ENCODE measurements at regions not wholly inside any gene's neighbourhood (a gene's known extent, or its start where the extent isn't known, plus 50 kb on each side); places are given as distances from the start of the nearest gene placed in this dataset.
A peak's percentile ranks its signal among the peaks of the same experiment; 100 is the strongest.
"Not testable (repeated sequence)": the region's sequence is repeated elsewhere in the genome, so short reads cannot be mapped to it uniquely, and the experiment has no call there.

DNA sequence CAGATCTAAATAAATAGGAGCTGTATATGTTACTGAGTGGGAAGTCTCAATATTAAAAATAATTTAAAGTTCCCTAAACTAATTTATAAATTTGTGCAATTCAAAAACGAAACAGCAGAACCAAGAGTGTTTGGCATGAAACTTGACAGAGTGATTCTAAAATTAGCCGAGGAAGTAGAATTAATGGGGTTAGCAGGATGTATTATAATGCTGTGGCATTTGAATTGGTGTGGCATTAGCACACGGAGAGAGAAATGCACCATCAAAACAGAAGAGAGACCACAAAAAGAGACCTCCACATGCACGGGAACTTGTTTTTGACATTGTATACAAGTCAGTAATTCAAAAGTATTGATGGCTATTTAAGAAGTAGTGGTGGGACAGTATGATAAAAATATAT, 366.0 kb upstream of the RGS6 start:
- ATAC-seq (no peak), DNase-seq (no peak)

DNA sequence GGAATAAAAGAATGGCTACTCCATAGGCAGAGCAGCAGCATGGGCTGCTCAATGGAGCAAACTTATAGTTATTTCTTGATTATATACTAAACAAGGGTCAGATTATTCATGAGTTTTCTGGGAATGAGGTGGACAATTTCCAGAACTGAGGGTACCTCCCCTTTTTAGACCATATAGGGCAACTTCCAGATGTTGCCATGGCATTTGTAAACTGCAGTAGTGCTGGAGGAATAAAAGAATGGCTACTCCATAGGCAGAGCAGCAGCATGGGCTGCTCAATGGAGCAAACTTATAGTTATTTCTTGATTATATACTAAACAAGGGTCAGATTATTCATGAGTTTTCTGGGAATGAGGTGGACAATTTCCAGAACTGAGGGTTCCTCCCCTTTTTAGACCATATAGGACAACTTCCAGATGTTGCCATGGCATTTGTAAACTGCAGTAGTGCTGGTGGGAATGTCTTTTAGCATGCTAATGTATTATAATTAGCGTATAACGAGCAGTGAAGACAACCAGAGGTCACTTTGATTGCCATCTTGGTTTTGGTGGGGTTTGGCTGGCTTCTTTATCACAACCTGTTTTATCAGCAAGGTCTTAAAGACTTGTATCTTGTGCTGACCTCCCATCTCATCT, 364.6 kb upstream of the RGS6 start:
- ATAC-seq, DNase-seq: not testable (repeated sequence)

DNA sequence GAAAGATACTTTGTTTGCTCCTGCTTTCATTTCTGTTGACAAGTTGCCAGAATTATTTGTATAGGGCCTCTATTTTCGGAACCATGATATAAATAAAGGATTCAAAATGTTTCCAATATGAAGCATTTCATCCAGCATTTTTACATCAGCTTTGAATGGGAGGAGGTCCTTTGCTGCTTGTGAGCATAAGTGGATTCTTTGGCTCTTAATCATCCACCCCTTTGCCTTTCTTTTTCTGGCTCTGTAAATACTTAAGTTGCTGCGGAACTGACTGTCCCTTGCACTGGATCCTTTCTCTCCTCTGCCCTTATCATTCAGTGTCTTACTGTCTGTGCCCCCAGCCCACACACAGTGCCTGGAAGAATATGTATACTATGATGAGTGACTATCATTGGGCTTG, 357.3 kb upstream of the RGS6 start:
- ATAC-seq = no peak
- DNase-seq = no peak

DNA sequence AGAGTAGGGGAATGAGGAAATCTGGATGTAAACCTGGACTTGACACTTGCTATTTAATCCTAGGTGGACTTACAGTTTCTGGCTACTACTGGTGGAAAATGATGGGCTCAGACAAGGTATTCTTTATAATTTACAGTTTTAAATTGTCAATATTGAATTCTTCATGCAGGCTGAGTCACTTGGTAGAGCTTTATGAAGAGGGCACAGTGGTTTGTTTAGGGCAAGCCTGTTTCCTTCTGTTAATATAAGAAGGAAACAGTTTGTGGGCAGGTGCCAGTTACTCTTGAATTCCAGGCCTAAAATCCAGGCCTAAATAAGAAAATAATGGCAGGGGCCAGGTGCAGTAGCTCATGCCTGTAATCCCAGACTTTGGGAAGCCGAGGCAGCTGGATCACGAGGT, 355.8 kb upstream of the RGS6 start:
- DNase-seq (no peak), ATAC-seq (no peak)

DNA sequence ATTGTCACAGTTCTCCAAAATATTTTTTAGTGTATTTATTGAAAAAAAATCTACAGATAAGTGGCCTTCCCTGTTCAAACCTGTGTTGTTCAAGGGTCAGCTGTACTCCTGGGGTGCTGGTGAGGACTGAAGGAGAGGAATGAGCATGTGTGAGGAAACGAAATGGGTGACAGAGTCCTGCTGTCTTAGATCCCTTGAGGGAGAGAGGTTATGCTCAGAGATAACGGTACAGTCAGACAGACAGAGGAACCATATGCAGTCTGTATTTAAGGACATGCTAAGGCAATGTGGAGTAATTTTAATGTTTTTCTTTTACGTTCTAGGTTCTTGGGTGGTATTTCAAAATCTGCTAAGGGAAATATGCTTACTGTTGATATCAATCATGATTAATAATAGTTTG, 352.9 kb upstream of the RGS6 start:
- DNase-seq = no peak
- ATAC-seq = no peak

DNA sequence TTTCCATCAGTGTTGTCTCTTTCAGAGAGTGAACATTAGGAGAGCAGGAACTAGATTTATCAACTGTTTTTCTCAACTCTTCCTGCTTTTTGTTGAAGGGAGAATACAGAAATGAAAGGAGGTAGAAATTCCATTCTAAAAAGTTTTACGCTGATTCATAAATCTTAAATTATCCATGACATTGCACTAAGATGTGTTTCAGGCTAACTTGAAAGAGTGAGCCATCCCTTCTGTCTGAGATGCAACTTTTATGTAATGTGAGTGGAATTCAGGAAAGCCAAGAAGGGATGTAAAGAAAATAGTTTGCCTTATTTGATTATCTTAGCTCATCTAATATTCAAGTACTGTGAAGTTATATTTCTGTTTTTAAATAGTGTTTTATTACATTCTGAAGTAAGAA, 349.5 kb upstream of the RGS6 start:
- ATAC-seq (no peak), DNase-seq (no peak)

DNA sequence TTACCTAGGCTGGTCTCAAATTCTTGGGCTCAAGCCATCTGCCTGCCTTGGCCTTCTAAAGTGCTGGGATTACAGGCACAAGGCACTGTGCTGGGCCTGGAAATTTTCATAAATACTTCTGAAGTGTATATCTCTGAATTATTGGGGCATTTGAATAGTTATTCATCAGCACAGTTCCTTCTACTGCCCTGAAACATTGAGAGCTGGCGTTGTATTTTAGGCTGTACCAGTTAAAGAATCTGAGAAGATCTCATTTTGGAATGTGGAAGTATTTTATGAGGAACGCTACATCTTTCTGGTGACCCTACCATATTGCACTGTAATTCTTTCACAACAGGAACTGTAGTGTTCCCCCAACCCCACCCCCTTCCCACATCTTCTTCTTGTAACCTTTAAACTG, 349.0 kb upstream of the RGS6 start:
- no peak for ATAC-seq
- DNase-seq = no peak

DNA sequence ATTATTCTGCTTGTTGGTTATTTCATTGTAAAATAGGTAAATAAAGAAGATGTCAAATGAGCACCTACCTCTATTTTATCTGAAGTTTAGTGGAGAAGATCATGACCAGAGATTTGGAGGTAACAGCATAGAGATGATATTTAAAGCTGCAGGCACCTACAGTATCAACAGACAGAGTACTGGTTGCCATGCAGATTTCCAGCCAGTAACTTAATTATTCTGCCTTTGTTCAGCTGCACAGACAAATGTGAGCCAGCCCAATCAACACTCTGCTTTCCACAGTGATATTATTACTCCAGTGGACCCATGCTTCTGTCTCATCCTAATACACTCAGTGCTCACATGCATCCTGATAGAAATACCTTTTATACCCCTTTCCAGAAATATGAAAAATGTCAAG, 348.5 kb upstream of the RGS6 start:
- ATAC-seq (no peak), DNase-seq (no peak)

DNA sequence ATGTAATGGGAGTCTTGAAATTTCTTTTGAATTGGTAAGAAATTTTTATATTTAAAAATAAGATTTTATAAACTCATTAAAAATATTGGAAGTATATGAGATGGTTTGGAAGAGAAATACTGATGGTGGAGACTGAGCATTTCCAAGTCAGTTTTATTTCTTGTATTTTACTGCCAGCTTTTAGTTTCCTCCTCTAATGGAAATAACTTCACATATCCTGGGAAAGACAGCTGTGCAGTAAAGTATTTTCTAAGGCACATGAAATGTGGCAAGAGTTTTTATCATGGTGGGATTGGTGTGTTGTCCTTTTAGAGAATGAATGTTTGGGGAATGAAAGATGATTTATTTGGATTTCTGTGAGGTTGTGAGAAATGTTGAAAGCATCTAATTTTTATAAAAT, 346.9 kb upstream of the RGS6 start:
- ATAC-seq = no peak
- DNase-seq = no peak

DNA sequence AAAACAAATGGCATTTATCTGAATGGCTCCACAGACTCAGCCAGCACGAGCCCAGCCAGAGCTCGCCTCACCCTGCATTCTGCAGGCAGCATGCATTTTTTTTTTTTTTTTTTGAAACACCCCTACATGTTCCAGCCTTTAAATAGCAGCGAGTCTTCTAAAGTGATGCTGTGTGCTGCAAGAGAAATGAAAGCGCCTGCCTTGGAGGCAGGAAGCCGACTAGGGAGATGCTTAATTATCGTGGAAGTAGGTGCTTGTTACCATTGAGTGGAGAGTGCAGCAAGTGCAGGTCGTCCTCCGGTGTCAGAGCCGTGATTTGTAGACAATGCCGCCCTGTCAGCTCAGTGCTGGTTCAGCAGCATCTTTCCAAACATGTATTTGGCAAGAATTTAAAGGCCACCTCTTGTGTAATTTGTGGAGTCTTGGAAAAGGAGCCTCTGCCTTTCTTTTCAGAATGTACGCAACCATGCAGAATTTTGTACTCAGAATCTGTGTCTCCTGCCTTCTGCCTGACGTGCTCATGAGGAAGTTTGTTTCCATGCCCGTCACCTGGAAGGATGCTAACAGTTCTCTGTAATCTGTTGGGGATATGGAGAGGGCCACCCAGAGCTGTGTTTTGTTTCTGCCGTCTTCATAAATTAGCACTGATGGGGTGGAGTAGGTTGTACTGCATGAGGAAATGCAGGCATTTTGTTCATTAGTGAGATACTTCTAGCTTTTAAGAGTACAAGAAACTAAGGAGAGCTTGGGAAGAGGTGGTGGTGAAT, 345.9 kb upstream of the RGS6 start:
- ATAC-seq (no peak), DNase-seq (no peak)

DNA sequence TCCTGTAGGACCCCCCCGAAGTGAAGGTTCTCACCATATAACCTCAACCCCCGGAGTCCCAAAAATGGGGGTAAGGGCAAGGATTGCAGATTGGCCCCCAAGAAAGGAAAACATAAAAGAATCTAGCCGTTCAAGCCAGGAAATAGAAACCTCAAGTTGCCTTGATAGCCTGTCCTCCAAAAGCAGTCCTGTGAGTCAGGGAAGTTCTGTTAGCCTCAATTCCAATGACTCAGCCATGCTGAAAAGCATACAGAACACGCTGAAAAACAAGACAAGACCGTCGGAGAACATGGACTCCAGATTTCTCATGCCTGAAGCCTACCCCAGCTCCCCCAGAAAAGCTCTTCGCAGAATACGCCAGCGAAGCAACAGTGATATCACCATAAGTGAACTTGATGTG, 344.2 kb upstream of the RGS6 start:
- DNase-seq (no peak), ATAC-seq (no peak)

DNA sequence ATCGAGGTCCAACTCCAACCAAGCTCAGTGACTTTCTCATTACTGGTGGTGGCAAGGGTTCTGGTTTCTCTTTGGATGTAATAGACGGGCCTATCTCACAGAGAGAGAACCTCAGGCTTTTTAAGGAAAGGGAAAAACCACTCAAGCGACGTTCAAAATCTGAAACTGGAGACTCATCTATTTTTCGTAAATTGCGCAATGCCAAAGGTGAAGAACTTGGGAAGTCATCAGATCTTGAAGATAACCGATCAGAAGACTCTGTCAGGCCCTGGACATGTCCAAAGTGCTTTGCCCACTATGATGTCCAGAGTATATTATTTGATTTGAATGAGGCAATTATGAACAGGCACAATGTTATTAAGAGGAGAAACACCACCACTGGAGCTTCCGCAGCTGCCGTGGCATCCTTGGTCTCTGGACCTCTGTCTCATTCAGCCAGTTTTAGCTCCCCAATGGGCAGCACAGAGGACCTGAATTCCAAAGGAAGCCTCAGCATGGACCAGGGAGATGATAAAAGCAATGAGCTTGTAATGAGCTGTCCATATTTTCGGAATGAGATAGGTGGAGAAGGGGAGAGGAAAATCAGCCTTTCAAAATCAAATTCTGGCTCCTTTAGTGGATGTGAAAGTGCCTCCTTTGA, 343.5 kb upstream of the RGS6 start:
- DNase-seq (no peak), ATAC-seq (no peak)

DNA sequence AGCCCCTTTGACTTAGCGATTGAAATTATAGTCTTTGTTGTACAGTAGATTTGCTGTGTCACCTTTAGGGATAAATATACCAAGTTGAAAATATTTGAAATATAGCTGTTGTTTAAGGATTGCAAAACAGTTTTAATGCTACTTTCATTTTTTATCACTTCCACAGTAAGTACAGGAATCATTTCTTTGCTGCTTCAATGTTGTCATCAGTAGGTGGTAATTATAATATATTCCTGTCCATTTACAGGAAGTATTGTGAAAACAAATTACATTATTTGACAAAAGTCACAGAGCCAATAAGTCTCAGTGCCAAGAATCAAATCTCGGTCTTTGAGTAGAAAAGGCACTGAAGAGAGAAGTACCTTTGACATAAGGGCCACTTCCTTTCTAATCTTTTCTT, 342.6 kb upstream of the RGS6 start:
- ATAC-seq (no peak), DNase-seq (no peak)

DNA sequence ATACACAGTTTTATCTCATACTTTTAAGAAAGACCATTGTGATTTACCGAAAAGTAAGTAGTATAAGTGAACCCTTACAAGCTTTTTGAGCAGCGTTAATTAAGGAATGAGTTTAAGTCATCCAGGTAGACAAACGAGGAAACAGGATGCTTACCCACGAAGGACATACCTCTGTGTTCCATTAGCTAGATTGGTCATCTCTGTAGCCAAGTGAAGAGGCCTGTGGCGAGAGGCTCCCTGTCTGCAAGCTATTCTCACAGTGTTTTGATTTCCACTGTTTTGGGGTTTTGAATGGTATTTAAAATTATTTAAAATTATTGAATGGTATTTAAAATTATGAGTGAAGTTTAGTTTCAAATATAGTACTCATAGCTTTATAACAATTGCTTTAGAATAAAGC, 342.1 kb upstream of the RGS6 start:
- no peak for DNase-seq
- no peak for ATAC-seq

DNA sequence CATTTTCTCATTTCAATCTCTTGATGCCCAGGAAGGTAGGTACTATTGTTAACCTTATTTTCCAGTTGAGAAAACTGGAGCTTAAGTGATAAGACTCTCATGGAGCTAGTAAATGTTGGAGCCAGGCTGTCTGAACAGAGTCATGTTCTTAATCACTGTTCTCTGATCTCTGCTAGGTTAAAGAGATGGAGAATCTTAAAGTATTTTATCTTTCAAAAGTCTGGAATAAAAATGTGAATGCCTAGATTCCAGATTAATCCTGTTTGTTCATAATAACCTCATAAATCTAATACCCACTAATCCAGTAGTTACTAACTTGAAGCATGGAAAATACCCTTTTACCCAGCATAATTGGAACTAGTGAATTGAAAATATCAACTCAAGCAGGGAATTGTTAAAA, 341.0 kb upstream of the RGS6 start:
- DNase-seq (no peak), ATAC-seq (no peak)

DNA sequence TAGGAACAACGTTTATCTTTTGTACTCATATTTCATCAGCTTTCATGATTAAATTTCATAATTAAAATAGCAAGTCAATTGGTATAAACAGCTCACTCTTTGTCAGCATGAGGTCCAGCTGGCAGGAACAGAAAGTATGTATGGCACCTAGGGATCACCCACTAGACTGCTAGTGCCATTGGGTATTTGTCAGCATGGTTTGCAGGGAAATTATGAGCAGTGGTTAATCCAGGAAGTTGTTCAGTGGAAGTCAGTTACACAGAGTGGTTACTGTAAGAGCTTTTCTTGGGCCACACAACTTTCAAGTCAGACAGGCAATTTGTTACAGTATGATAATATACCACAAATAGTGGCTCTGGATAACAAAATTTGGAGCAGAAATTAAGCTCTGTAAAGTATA, 340.3 kb upstream of the RGS6 start:
- ATAC-seq (peak; percentile 90), DNase-seq (no peak)

DNA sequence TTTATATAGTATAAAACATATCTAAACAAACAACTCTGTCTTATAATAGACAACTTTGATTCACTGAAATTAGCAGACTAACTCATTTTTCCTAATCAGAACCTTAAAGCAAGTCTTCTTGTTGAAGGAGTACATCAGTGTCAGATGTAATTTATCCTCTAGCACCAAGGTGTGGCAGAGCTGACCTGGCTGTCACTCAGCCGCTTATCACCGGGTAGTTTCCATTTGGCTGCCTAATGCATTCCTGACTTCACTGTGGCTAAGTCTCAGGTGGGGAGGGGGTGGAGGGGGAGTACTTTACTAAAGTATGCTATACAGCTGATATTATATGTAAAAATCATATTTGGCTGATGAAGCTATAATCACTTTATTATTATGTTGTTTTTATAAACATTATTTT, 339.9 kb upstream of the RGS6 start:
- no peak for ATAC-seq
- no peak for DNase-seq

DNA sequence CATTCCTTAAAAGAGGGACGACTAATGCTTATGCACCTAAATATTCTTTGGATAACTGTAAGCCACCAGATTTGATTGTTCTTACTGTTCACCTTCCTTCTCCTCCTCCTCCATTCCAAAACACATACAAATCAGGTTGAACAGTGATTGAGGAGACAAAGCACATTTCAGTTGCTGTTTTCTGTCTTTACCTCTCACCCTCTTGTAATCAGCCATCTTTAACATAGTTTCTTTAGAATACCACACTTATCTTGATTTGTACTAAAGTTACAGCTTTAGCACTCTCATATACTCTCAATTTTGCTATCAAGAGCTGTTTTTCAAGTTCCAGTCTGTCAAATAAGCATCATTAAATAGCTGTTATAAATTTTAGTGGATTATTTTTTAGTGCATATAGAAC, 338.3 kb upstream of the RGS6 start:
- no peak for DNase-seq
- ATAC-seq = no peak

DNA sequence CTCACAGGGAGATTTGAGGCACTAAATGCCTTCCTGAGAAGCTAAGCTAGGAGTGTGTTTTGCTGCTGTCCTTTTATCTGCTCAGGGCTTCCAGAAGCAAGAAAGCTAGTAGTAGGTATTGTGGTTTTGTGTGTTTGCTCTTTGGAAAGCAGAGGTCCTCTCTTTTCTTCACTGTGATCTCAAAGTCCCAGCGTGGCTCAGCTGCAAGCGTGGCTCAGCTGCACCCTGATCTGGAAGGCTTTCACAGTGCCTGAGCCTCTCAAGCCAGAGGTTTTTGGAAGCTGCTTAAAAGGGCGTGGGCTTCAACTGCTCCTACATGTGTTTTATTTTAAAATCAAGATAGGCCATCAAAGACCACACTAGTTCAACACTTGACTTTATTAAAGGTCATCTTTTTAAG, 337.4 kb upstream of the RGS6 start:
- DNase-seq (peak; percentile 19), ATAC-seq (peak; percentile 50)

DNA sequence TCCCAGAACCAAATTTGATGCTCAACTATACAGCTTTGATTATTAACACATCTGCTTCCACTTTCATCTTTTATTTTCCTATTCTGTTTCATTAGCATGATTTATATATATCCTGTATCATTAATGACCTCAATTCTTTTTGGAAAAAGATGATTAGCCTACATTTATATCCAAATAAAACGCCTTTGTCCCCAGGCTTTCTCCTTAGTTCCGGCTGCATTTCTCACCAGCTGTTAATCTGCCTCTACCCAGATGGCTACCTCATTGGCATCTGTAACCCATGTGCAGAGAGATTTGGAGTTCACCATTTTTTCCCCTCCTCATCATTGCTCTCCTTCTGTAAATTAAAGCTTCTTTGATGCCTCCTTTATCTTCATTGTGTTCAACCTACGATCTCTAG, 336.8 kb upstream of the RGS6 start:
- no peak for DNase-seq
- no peak for ATAC-seq

DNA sequence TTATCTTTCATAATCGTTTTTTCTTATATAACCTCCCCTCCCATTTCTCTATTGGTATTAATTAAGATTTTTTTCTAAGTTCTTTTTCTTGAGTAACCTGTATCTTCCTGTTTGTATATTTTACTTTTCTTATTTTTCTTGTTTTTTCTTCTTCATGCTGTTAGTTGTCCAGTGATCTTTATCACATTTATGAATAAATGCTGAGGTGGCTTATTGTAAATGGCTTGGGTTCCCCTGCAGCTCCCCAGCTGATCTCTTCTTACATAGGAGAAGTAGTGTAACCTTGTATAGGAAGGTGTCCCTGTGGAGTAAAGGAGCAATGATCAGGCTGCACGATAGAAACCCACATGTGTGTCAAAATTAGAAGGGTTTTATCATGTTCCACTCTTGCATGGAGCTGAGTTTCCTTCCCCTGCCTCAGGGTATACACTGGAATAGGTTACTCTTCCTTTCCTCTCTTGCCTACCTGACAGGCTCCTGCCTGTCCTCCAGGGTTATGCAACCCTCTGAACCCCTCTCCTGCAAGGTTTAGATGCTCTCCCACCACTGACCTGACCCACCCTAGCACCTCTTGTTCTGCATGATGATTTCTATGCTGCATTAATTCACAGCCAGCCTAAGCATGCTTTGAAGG, 334.8 kb upstream of the RGS6 start:
- ATAC-seq = no peak
- DNase-seq = no peak

DNA sequence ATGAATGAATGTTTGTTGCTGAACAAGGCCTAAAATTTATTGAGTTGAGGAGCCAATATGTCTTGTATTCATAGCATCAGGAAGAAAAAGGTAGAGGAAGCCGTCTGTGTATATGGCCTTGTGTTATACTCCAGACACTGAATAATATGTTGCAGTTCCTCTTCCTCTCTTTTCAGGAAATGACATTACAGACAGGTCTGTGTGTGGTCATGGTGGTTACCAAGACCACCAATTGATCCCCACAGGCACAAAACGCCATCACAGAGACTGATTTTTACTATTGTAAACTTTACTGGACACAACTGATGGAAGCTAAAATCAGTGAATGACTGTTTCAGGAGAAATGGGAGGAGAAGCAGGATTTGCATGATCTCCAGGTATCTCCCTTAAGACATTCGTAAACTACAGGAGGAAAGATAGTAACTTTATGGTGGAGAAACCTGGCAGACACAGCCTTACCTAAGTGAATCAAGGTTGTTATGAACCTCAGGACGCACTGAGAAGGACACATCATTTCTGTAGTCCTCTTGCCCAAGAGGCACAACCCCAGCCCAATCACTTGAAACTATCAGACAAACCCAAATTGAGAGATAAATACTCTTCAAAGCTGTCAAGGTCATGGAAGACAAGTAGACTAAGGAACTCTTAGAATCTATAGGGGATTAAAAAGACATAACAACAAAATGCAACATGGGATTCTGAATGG, 334.1 kb upstream of the RGS6 start:
- DNase-seq = no peak
- ATAC-seq = no peak

DNA sequence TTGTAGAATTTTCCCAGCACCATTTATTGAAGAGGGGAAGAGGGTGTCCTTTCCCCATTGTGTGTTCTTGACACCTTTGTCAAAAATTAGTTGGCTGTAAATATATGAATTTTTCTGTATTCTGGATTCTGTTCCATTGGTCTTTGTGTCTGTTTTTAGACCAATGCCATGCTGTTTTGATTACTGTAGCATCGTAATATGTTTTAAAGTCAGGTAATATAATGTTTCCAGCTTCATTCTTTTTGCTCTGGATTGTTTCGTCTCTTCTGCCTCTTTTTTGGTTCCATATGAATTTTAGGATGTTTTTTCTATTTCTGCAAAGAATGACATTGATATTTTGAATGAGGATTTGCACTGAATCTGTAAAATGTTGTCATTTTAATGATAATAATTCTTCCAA, 331.9 kb upstream of the RGS6 start:
- ATAC-seq (no peak), DNase-seq (no peak)

Measured in stimulated activated naive CD8-positive, alpha-beta T cell treated with anti-CD3 and anti-CD28 coated beads, Interleukin-15, Interleukin-2, amounts not matched to agents 100 U/mL and 50 U/mL, for 24 hours (primary cell).